ENCODE measurements at regions not wholly inside any gene's neighbourhood (a gene's known extent, or its start where the extent isn't known, plus 50 kb on each side); places are given as distances from the start of the nearest gene placed in this dataset.

GRCh38 chr5:120886351-120886860 is 422.3 kb downstream of the PRR16 start:
- Histone ChIP-seq H3K9me3 (no peaks in the 10 kb centered on the region), H3K4me1 (no peaks in the 10 kb centered on the region), H3K27ac (no peak overlapping the region), H3K36me3 (no peaks in the 10 kb centered on the region), H3K27me3 (no peaks in the 10 kb centered on the region), H3K4me3 (no peak overlapping the region)
- TF ChIP-seq EP300 (IDR thresholded peaks at IDR 0.05) (no peak), CTCF (IDR thresholded peaks at IDR 0.05) (no peak), POLR2A (IDR thresholded peaks at IDR 0.05) (no peak), POLR2AphosphoS5 (IDR thresholded peaks at IDR 0.05) (no peak)
- 79 to 92% (median 88%) methylated on average over 7 of the region's 7 CpGs for WGBS, 5 donors
- intact Hi-C loops (cut with DNase I; ENCODE audit: low total_unique reads): no loop called here
- no peak for DNase-seq

DNA sequence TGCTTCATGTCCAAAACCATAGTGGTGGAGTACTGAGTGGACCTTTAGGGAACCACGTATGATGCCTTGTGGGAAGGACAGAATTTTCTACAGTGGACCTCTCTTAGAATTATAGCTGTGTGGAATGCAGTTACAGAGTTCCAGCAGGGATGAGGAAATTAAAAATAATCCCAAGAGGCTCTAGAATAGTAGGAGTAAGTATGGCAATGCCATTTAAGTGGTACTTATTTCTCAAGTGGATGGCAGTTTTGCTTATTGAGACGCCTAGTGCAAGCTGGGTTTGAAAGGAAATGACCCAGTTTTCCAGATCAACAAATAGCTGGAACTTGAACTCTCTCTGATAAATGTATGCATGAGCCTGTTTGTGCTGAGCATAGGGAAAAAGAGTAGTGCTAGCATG is 431.6 kb downstream of the PRR16 start:
- H3K4me3 ChIP-seq: no peak overlapping the region
- intact Hi-C loops (cut with DNase I; ENCODE audit: low total_unique reads): no loop called here
- no peak overlapping the region for H3K27ac ChIP-seq
- no peak for DNase-seq
- H3K36me3 ChIP-seq: no peaks in the 10 kb centered on the region
- TF ChIP-seq POLR2A (IDR thresholded peaks at IDR 0.05) (no peak), CTCF (IDR thresholded peaks at IDR 0.05) (no peak), POLR2AphosphoS5 (IDR thresholded peaks at IDR 0.05) (no peak), EP300 (IDR thresholded peaks at IDR 0.05) (no peak)
- no peaks in the 10 kb centered on the region for H3K27me3 ChIP-seq
- no peaks in the 10 kb centered on the region for H3K9me3 ChIP-seq
- H3K4me1 ChIP-seq: no peaks in the 10 kb centered on the region
- WGBS, 5 donors: 57 to 72% (median 63%) methylated on average over 2 of the region's 2 CpGs

DNA sequence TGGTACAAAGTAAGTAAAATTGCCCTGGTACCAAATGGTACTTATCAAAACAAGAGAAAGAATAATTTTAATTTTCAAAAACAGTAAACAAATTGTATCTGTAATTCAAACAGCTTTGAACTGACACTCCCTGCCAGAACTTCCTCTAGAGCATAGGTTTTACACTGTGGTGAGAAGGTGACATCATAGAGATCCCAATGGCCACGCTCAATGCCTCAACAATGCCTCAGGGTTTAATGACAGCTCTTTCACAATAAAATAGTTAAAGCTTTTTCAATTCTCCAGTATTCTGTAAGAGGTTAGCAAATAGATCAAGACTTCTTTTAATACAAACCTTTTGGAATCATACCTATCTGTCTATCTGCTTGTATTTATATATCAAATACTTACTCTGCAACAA is 437.1 kb downstream of the PRR16 start:
- no peak for DNase-seq
- Histone ChIP-seq H3K4me3 (no peak overlapping the region), H3K9me3 (no peaks in the 10 kb centered on the region), H3K27me3 (no peaks in the 10 kb centered on the region), H3K27ac (no peak overlapping the region), H3K36me3 (no peaks in the 10 kb centered on the region), H3K4me1 (no peaks in the 10 kb centered on the region)
- intact Hi-C loops (cut with DNase I; ENCODE audit: low total_unique reads): no loop called here
- WGBS, 5 donors: 65 to 92% (median 79%) methylated on average over 1 of the region's 1 CpG
- no peak for TF ChIP-seq POLR2AphosphoS5 (IDR thresholded peaks at IDR 0.05)
- TF ChIP-seq POLR2A (IDR thresholded peaks at IDR 0.05): no peak
- no peak for TF ChIP-seq CTCF (IDR thresholded peaks at IDR 0.05)
- TF ChIP-seq EP300 (IDR thresholded peaks at IDR 0.05): no peak

DNA sequence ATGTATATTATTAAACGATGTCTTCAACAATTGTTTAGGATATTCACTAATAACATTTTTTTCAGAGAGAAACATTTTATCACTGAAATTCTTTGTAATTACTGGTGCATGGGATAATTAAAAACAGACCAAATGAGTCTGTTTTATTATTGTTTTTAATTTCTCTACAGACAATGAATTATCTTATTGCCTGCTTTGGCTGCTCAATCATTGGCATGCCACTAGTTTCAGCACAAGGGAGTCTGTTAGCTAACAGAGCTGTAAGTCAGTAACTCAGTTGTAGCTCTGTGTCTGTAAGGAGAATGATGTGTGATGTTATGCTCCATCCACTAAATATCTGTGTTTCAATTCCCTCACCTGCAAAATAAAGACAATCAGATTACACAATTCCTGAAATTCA is 443.9 kb downstream of the PRR16 start:
- 82 to 97% (median 94%) methylated on average over 1 of the region's 1 CpG for WGBS, 5 donors
- TF ChIP-seq POLR2A (IDR thresholded peaks at IDR 0.05) (no peak), CTCF (IDR thresholded peaks at IDR 0.05) (no peak), EP300 (IDR thresholded peaks at IDR 0.05) (no peak), POLR2AphosphoS5 (IDR thresholded peaks at IDR 0.05) (no peak)
- Histone ChIP-seq H3K4me3 (no peak overlapping the region), H3K9me3 (no peaks in the 10 kb centered on the region), H3K27me3 (no peaks in the 10 kb centered on the region), H3K36me3 (no peaks in the 10 kb centered on the region), H3K4me1 (no peaks in the 10 kb centered on the region), H3K27ac (no peak overlapping the region)
- intact Hi-C loops (cut with DNase I; ENCODE audit: low total_unique reads): no loop called here
- DNase-seq: no peak
